HFF-Myc (cell line): ENCODE measurements at regions not wholly inside any gene's neighbourhood (a gene's known extent, or its start where the extent isn't known, plus 50 kb on each side); places are given as distances from the start of the nearest gene placed in this dataset.

Experiments used
- DNase-seq: peaks from one replicate; pipeline ENCODE4 v3.0.0-alpha.2; 2011; ENCODE audit warnings: low read depth; ENCODE audit errors: extremely low read depth
- H3K4me3 ChIP-seq: replicated peaks from 2 replicates; pipeline ENCODE4 v1.5.1; 2011; ENCODE audit warnings: low read depth, mild to moderate bottlenecking, control low read depth, low read length
- TF ChIP-seq, protein P1 (sequence below): IDR thresholded peaks from 2 replicates; pipeline ENCODE4 v1.5.1; 2012; ENCODE audit warnings: mild to moderate bottlenecking, low read depth, low read length, control low read depth; ENCODE audit errors: missing control alignments

- no peak for DNase-seq
- TF ChIP-seq, protein P1, sequence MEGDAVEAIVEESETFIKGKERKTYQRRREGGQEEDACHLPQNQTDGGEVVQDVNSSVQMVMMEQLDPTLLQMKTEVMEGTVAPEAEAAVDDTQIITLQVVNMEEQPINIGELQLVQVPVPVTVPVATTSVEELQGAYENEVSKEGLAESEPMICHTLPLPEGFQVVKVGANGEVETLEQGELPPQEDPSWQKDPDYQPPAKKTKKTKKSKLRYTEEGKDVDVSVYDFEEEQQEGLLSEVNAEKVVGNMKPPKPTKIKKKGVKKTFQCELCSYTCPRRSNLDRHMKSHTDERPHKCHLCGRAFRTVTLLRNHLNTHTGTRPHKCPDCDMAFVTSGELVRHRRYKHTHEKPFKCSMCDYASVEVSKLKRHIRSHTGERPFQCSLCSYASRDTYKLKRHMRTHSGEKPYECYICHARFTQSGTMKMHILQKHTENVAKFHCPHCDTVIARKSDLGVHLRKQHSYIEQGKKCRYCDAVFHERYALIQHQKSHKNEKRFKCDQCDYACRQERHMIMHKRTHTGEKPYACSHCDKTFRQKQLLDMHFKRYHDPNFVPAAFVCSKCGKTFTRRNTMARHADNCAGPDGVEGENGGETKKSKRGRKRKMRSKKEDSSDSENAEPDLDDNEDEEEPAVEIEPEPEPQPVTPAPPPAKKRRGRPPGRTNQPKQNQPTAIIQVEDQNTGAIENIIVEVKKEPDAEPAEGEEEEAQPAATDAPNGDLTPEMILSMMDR = no peak
- no peak overlapping the region for H3K4me3 ChIP-seq
Measured at GRCh38 chr4:100289946-100290345, 99.7 kb upstream of the DDIT4L start.

DNA sequence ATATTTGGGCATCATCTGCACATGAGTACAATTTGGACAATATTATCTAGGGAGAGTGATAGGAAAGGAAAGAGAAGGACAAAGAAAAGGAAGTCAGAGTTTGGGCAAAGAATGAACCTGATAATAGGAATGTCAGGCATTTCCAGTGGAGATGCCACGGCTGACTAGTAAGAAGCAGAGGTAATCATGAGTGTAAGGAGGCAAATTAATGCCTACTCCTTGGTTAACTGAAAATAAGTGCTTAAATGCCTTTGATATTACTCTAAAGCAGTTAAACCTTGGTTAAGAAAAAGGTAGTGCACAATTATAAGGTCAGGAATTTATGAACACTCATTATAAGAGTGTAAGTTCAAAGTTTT, 99.2 kb upstream of the DDIT4L start:
- TF ChIP-seq, protein P1 = no peak
- H3K4me3 ChIP-seq = no peak overlapping the region
- no peak for DNase-seq

DNA sequence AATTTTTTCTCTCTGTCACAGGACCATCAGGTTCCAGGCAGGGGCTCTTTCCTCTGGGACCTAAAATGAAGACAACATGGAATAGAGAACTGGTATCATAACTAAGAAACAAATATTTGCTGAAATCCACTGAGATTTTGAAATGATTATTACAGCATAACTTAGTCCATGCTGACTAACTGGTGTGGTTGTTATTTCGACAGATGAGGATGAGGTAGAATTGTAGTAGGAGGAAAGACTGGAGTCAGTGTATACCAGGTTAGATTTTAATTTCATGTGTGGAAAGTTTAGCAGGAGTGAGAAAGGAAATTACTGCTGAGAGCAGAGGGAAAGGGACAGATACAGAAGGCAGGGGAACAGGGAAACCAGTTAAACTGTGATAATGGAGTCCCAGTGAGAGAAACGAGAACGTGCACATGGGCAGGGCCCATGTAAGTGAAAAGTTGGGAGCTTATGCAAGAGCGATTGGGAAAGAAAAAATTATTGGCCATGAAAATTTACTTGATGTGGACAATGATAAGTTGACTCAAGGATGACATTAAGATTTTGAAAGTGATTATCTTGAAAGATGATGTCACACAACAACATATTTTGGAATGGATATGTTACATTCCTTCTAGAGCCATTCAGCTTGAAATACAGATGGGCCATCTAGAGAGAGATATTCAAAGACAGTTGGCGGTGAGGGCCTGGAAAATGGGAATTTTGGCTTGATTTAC, 98.7 kb upstream of the DDIT4L start:
- TF ChIP-seq, protein P1 = no peak
- no peak overlapping the region for H3K4me3 ChIP-seq
- DNase-seq = no peak

DNA sequence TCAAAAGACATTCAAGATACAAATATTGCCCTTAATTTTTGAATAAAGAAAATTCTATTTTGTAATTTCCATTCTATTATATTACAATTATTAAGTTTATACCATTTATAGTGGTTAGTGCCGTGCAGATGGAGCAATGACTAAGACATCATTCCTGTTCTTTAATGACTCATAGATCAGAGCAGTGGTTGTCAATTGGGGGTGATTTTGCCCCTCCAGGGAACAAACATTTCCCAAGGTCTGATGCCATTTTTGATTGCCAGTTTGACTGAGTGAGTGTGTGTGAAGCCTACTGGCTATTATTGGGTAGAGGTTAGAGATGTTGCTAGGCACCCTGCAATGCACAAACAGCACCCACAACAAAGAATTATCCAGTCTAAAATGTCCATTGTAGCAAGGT, 97.9 kb upstream of the DDIT4L start:
- no peak overlapping the region for H3K4me3 ChIP-seq
- no peak for DNase-seq
- TF ChIP-seq, protein P1 = no peak

DNA sequence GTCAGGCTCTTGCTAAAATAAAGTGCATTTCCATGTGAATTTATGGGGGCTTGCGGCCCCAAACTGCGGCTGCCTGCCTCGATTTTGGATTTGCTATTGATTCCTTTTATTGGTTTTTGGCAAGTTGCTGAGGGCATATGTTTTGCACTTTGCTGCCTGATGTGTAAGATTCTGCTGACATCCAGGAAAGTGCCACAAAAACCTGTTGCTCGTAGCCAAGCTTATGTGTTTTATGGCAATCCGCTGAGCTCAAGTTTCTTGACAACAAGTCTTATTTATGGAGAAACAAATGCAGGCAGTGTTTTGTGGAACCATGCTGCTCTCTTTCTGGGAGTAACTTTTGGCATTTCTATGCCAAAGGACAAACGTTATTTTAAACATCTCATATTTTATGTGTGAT, 97.3 kb upstream of the DDIT4L start:
- TF ChIP-seq, protein P1 = no peak
- DNase-seq = no peak
- H3K4me3 ChIP-seq = no peak overlapping the region

DNA sequence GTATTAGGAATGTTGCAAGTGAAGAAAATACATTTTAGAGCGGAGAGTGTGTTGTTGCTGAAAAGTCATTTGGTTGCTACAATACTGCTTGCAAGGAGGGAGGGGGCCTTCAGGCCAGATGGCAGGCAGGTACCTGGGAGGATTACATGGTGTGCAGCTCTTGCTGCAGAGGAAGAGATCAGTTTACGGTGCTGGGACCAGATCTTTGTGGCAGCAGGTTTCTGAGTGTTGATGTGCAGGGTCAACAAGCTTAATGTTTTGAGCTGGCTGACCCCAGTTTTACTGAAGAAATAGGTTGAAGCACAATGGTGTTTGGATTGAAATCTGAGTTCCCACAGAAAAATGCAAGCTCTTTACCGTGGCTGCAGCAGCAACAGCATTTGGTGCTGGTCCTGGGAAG, 96.4 kb upstream of the DDIT4L start:
- no peak for DNase-seq
- no peak overlapping the region for H3K4me3 ChIP-seq
- TF ChIP-seq, protein P1 = no peak

GRCh38 chr4:100285121-100285520, 94.9 kb upstream of the DDIT4L start:
- no peak overlapping the region for H3K4me3 ChIP-seq
- no peak for DNase-seq
- TF ChIP-seq, protein P1 = no peak
